ENCODE measurements at regions not wholly inside any gene's neighbourhood (a gene's known extent, or its start where the extent isn't known, plus 50 kb on each side); places are given as distances from the start of the nearest gene placed in this dataset.
A peak's percentile ranks its signal among the peaks of the same experiment; 100 is the strongest.

- TF ChIP-seq ZFYVE20 (CRISPR knock-in tag; IDR thresholded peaks at IDR 0.05; ENCODE audit: borderline replicate concordance, low read depth): no peak
- TF ChIP-seq ZBTB7B (CRISPR knock-in tag; IDR thresholded peaks at IDR 0.05): no peak
- TF ChIP-seq ZMAT5 (CRISPR knock-in tag; IDR thresholded peaks at IDR 0.05; ENCODE audit: borderline replicate concordance, low read depth): no peak
- TF ChIP-seq TEF (CRISPR knock-in tag; IDR thresholded peaks at IDR 0.05): peak; percentile 95
- no peak for TF ChIP-seq ZNF790 (CRISPR knock-in tag; IDR thresholded peaks at IDR 0.05; ENCODE audit: borderline replicate concordance)
- peak; percentile 41 for TF ChIP-seq PAXIP1 (CRISPR knock-in tag; conservative IDR thresholded peaks at IDR 0.05)
- TF ChIP-seq ZBTB40 (IDR thresholded peaks at IDR 0.05): no peak
- no peak for TF ChIP-seq ZBTB40 (CRISPR knock-in tag; IDR thresholded peaks at IDR 0.05)
- TF ChIP-seq ZNF225 (CRISPR knock-in tag; IDR thresholded peaks at IDR 0.05): no peak
- TF ChIP-seq ETV6 (CRISPR knock-in tag; conservative IDR thresholded peaks at IDR 0.05): no peak
- no peak for TF ChIP-seq KLF13 (CRISPR knock-in tag; IDR thresholded peaks at IDR 0.05)
- TF ChIP-seq TERF1 (CRISPR knock-in tag; IDR thresholded peaks at IDR 0.05): no peak
- no peak for TF ChIP-seq IRF1 (CRISPR knock-in tag; IDR thresholded peaks at IDR 0.05; ENCODE audit: low read depth)
- TF ChIP-seq CEBPG (CRISPR knock-in tag; IDR thresholded peaks at IDR 0.05): peak; percentile 40
- TF ChIP-seq SKI (IDR thresholded peaks at IDR 0.05; ENCODE audit: partially characterized antibody): no peak
Measured at GRCh38 chr3:51620543-51620942, 50.5 kb upstream of the TEX264 start (continued).

All from HepG2 (cell line).